ENCODE measurements at regions not wholly inside any gene's neighbourhood (a gene's known extent, or its start where the extent isn't known, plus 50 kb on each side); places are given as distances from the start of the nearest gene placed in this dataset.

GRCh38 chr6:1123386-1124375 lies 188.2 kb upstream of the FOXQ1 start:
- no peak for DNase-seq (ENCODE audit: low read depth, low spot score)

- DNase-seq (ENCODE audit: low read depth, low spot score): no peak
Measured at GRCh38 chr6:1122083-1122482, 189.8 kb upstream of the FOXQ1 start.

- DNase-seq (ENCODE audit: low read depth, low spot score): no peak
Measured at GRCh38 chr6:1118287-1118647, 193.6 kb upstream of the FOXQ1 start.

- DNase-seq (ENCODE audit: low read depth, low spot score): no peak
Measured at GRCh38 chr6:1117530-1118286, 194.2 kb upstream of the FOXQ1 start.

- DNase-seq (ENCODE audit: low read depth, low spot score): no peak
Measured at GRCh38 chr6:1116149-1116548, 195.7 kb upstream of the FOXQ1 start.

- DNase-seq (ENCODE audit: low read depth, low spot score): no peak
Measured at GRCh38 chr6:1113916-1114540, 197.9 kb upstream of the FOXQ1 start.

- no peak for DNase-seq (ENCODE audit: low read depth, low spot score)
Measured at GRCh38 chr6:1111361-1111760, 200.5 kb upstream of the FOXQ1 start.

- DNase-seq (ENCODE audit: low read depth, low spot score): no peak
Measured at GRCh38 chr6:1110941-1111349, 201.0 kb upstream of the FOXQ1 start.

GRCh38 chr6:1110164-1110563 lies 201.7 kb upstream of the FOXQ1 start:
- DNase-seq (ENCODE audit: low read depth, low spot score): no peak

GRCh38 chr6:1109134-1109533 lies 202.8 kb upstream of the FOXQ1 start:
- no peak for DNase-seq (ENCODE audit: low read depth, low spot score)

- DNase-seq (ENCODE audit: low read depth, low spot score): no peak
Measured at GRCh38 chr6:1108198-1108597, 203.7 kb upstream of the FOXQ1 start.

GRCh38 chr6:1107578-1107977 lies 204.3 kb upstream of the FOXQ1 start:
- DNase-seq (ENCODE audit: low read depth, low spot score): no peak

GRCh38 chr6:1105833-1106400 lies 206.0 kb upstream of the FOXQ1 start:
- no peak for DNase-seq (ENCODE audit: low read depth, low spot score)

- no peak for DNase-seq (ENCODE audit: low read depth, low spot score)
Measured at GRCh38 chr6:1104988-1105670, 206.8 kb upstream of the FOXQ1 start.

GRCh38 chr6:1103945-1104623 lies 207.8 kb upstream of the FOXQ1 start:
- DNase-seq (ENCODE audit: low read depth, low spot score): no peak

GRCh38 chr6:1103021-1103420 lies 208.9 kb upstream of the FOXQ1 start:
- no peak for DNase-seq (ENCODE audit: low read depth, low spot score)

GRCh38 chr6:1100269-1100668 lies 211.6 kb upstream of the FOXQ1 start:
- no peak for DNase-seq (ENCODE audit: low read depth, low spot score)

- DNase-seq (ENCODE audit: low read depth, low spot score): no peak
Measured at GRCh38 chr6:1099264-1099663, 212.6 kb upstream of the FOXQ1 start.

- DNase-seq (ENCODE audit: low read depth, low spot score): no peak
Measured at GRCh38 chr6:1096967-1097765, 214.7 kb upstream of the FOXQ1 start.

- DNase-seq (ENCODE audit: low read depth, low spot score): no peak
Measured at GRCh38 chr6:1094306-1094705, 217.6 kb upstream of the FOXQ1 start.
